PFSK-1 (cell line): ENCODE measurements at regions not wholly inside any gene's neighbourhood (a gene's known extent, or its start where the extent isn't known, plus 50 kb on each side); places are given as distances from the start of the nearest gene placed in this dataset.

Experiments used
- POLR2AphosphoS5 ChIP-seq: IDR thresholded peaks from 2 replicates; pipeline ENCODE4 v1.6.1; 2012; ENCODE audit warnings: low read depth, mild to moderate bottlenecking, control low read depth, low read length, moderate library complexity
- REST ChIP-seq, 2 experiments: IDR thresholded peaks; 2 replicates each; pipeline versions ENCODE4 v1.6.1 to v1.8.0; 2011 to 2012; ENCODE audit warnings: low read depth in 2 of 2, low read length in 2 of 2, control low read depth in 1 of 2, inconsistent platforms in 1 of 2, mild to moderate bottlenecking in 1 of 2, moderate library complexity in 1 of 2; ENCODE audit not compliant: insufficient read depth in 1 of 2
- TAF1 ChIP-seq: IDR thresholded peaks from 2 replicates; pipeline ENCODE4 v1.6.1; 2012; ENCODE audit warnings: low read length, control low read depth, borderline replicate concordance; ENCODE audit not compliant: insufficient read depth

GRCh38 chr21:27112186-27112585 lies 145.3 kb upstream of the ADAMTS5 start:
- TF ChIP-seq TAF1 (no peak), POLR2AphosphoS5 (no peak), REST (IDR thresholded peaks at IDR 0.05; ENCODE audit: insufficient read depth in 1 of 2, low read depth in 2 of 2, low read length in 2 of 2) (no peak)
